Right ventricle myocardium inferior (tissue), 1 donor: ENCODE measurements at regions not wholly inside any gene's neighbourhood (a gene's known extent, or its start where the extent isn't known, plus 50 kb on each side); places are given as distances from the start of the nearest gene placed in this dataset.
"Not testable (repeated sequence)": the region's sequence is repeated elsewhere in the genome, so short reads cannot be mapped to it uniquely, and the experiment has no call there.

ENCODE experiments used
- ATAC-seq: fragments of 200-7000 bp; cut with Tn5 transposase; one replicate; pipeline ENCODE4 v1.9.1; 2020; ENCODE audit warnings: mild to moderate bottlenecking, moderate library complexity
- DNase-seq: peaks from one replicate; pipeline ENCODE4 v3.0.0; 2021; ENCODE audit errors: missing footprints
- intact Hi-C: fragments of 100-400 bp; cut with DNase I; formaldehyde crosslinking; loops from one replicate; pipeline ENCODE4 v1.11.0; 2022
- donor health status: DM: no; HTN: yes; CAD: no; lungs with severe emphysema.

- no peak for ATAC-seq
- intact Hi-C loops, result no loop called here
- DNase-seq, result no peak
These were observed 83.8 kb upstream of the GRIN2A start for GRCh38 chr16:10265770-10266615.

DNA sequence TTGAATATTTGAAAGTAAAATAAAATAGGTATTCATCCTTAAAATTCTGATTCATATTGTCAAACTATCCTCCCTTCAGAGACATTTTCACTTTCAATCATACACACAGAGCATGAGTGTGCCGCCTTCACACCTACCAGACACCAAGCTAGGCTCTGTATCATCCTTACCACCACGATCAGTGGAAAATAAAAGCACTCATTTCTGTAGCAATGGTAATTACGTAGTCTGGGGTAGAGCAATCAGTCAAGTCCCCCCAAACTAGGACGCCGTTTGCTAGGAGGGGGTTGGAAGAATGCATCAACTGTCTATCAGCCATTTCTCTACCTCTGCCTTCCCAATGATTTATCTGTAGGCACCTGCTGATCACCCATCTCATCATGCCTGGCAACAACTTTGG lies 84.6 kb upstream of the GRIN2A start:
- intact Hi-C loops, result no loop called here
- no peak for ATAC-seq
- DNase-seq, result no peak

DNA sequence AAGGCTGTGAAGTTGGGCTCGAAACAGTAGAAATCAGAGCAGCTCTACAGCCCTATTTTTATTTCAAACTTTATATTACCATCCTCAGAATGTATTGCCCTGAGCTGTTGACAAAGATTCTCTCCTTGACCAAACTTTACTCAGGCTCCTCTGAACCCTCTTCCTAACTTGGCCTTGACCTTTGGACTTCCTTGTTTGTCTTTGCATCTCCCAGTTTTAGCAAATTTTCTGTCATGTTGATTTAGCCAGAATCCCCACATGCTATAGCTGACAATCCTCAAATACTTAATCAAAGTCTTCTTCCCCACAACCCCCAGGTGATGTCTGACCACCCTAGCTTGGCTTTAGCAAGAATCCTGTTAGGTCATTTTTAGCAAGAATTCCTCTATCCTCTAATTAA lies 87.4 kb upstream of the GRIN2A start:
- ATAC-seq (no peak), DNase-seq (no peak)
- intact Hi-C loops, result no loop called here

DNA sequence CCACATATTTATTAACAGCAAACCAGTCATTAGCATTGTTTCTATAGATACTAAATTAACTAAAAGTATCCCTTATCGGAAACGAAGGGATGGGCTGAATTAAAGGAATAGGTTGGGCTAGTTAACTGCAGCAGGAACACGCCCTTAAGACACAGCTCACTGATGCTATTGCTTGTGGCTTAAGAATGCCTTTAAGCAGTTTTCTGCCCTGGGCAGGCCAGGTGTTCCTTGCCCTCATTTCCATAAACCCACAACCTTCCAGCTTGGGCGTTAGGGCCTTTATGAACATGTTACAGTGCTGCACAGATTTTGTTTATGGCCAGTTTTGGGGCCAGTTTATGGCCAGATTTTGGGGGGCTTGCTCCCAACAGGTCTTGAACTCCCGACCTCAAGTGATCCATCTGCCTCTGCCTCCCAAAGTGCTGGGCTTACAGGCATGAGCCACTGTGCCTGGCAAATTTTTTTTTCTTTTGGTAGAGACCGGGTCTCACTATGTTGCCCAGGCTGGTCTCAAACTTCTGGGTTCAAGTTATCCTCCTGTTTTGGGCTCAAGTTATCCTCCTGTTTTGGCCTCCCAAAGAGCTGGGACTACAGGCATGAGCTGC lies 90.1 kb upstream of the GRIN2A start:
- ATAC-seq, intact Hi-C loops, DNase-seq: not testable (repeated sequence)

- ATAC-seq, result not testable (repeated sequence)
These were observed 93.2 kb upstream of the GRIN2A start for GRCh38 chr16:10275214-10275996.

DNA sequence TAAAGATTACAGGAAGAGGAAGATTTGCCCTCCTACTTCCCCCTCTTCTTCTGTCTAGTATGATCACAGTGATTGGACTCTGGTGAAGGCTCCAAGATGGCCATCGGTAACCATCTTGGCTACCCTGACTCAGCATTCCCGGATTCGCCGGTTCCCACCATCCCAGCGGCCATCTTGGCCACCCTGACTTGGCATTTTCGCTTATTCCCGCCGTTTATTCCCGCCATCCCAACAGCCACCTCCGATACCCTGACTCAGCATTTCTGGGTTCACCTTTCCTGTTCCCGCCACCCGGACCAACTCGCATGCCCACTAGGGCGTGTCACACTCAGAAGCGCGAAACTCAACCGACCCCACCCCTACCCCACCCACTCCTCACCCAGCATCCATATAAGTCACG lies 95.4 kb upstream of the GRIN2A start:
- intact Hi-C loops, result no loop called here
- no peak for DNase-seq
- no peak for ATAC-seq

More at GRCh38 chr16:10275214-10275996, 93.2 kb upstream of the GRIN2A start:
- intact Hi-C loops, DNase-seq: not testable (repeated sequence)

- ATAC-seq, result no peak
- no peak for DNase-seq
- intact Hi-C loops, result no loop called here
These were observed 98.3 kb upstream of the GRIN2A start for GRCh38 chr16:10280262-10281170.

GRCh38 chr16:10282367-10282766 lies 100.1 kb upstream of the GRIN2A start:
- intact Hi-C loops, result no loop called here
- no peak for DNase-seq

DNA sequence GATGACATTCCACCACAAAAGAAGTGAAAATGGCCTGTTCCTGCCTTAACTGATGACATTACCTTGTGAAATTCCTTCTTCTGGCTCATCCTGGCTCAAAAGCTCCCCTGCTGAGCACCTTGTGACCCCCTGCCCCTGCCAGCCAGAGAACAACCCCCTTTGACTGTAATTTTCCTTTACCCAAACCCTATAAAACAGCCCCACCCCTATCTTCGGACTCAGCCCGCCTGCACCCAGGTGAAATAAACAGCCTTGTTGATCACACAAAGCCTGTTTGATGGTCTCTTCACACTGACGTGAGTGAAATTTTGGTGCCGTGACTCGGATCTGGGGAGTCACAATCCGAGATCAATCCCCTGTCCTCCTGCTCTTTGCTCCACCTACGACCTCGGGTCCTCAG lies 101.0 kb upstream of the GRIN2A start:
- ATAC-seq, intact Hi-C loops, DNase-seq: not testable (repeated sequence)

More at GRCh38 chr16:10282367-10282766, 100.1 kb upstream of the GRIN2A start:
- ATAC-seq, result no peak

- DNase-seq, ATAC-seq, intact Hi-C loops: not testable (repeated sequence)
These were observed 95.3 kb upstream of the ATF7IP2 start for GRCh38 chr16:10290467-10291105.

GRCh38 chr16:10292197-10292596 lies 93.7 kb upstream of the ATF7IP2 start:
- DNase-seq, ATAC-seq, intact Hi-C loops: not testable (repeated sequence)

DNA sequence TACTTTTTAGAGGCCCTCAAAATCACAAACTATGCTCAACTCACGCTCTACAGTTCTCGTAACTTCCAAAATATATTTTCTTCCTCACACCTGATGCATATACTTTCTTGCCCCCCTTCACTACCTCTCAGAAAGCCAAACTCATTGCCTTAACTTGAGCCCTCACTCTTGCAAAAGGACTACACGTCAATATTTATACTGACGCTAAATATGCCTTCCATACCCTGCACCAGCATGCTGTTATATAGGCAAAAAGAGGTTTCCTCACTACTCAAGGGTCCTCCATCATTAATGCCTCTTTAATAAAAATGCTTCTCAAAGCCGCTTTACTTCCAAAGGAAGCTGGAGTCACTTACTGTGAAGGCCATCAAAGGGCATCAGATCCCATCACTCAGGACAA lies 92.9 kb upstream of the ATF7IP2 start:
- intact Hi-C loops, ATAC-seq, DNase-seq: not testable (repeated sequence)

DNA sequence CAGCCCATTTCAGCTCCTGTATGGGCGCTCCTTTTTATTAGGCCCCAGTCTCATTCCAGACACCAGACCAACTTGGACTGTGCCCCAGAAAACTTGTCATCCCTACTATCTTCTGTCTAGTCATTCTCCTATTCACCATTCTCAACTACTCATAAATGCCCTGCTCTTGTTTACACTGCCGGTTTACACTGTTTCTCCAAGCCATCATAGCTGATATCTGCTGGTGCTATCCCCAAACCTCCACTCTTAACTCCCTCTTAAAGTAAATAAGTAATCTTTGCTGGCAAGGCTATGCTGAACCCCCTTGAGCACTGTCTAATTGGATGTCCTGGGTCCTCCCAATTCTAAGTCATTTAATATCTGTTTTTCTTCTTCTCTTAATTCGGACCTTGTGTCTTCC lies 91.7 kb upstream of the ATF7IP2 start:
- ATAC-seq, intact Hi-C loops, DNase-seq: not testable (repeated sequence)

DNA sequence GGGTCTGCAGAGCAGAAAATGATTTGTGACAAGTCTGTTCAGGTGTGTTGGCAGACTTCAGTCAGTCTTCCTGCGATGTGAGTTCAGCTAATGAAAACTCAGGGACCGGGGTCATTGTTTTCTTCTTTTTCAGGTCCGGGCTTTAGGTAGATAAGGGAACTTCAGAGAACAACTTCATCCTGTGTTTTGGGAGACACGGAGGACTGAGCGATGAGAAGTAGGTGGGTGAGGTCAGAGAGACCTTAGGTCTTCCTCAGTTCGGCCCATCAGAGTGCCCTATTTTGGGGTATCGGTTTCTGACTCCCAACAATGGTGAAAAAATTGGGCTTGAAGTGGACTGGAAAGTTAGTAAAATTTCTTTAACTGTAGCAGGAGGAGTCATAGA lies 88.9 kb upstream of the ATF7IP2 start:
- intact Hi-C loops, result no loop called here
- DNase-seq (no peak), ATAC-seq (no peak)

GRCh38 chr16:10297341-10298006 lies 88.4 kb upstream of the ATF7IP2 start:
- ATAC-seq (no peak), DNase-seq (no peak)
- intact Hi-C loops, result no loop called here

DNA sequence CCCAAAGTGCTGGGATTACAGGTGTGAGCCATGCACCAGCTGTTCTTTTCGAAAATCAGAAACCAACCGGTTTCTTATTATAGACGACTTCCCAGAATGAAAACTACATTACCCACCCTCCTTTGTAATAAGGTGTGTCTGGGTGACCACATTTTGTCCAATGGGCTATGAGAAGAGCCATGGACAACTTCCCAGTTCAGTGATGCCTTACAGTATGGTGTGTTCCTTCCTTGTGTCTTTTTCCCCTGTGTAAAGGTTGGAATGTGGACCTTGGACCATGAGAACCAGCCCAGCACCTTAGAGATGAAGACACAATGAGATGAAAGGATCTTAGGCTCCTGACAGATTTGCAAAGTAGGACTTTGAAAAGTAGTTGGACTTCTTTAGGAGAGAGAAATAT lies 85.0 kb upstream of the ATF7IP2 start:
- no peak for DNase-seq

DNA sequence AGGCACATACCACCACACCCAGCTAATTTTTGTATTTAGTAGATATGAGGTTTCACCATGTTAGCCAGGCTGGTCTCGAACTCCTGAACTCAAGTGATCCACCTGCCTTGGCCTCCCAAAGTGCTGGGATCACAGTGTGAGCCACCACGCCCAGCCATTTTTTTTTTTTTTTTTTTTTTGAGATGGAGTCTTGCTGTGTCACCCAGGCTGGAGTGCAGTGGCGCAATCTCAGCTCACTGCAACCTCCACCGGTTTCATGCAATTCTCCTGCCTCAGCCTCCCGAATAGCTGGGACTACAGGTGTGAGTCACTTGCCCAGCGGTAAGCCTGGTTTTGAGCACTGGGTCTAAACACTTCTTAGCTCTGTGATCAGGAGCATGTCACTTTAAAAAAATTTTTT lies 84.3 kb upstream of the ATF7IP2 start:
- ATAC-seq, DNase-seq, intact Hi-C loops: not testable (repeated sequence)

More for the DNA sequence above, 85.0 kb upstream of the ATF7IP2 start:
- no peak for ATAC-seq
- intact Hi-C loops, result no loop called here
